ENCODE measurements at regions not wholly inside any gene's neighbourhood (a gene's known extent, or its start where the extent isn't known, plus 50 kb on each side); places are given as distances from the start of the nearest gene placed in this dataset.
A peak's percentile ranks its signal among the peaks of the same experiment; 100 is the strongest.

DNA sequence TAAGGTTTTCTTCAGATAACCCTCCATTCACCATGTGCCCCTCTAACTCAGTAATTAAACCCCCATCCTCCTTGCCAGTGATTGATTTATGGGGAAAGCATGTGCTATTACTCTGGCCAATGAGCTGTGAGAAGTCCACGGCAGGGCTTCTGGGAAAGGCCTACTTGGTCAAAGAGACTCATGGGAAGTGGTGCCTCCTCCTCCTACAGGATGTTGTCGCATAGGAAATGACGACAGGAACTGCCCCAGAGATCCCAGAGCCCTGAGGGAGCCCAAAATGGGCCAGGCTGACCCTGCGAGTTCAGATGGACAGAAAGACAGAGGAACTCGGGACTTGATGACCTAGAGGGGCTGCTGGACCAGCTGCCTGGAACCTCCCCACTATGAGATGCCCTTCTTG, 938.1 kb upstream of the TMEM132C start:
- no peak for DNase-seq (ENCODE audit: low read depth, low spot score)
- in situ Hi-C loops (cut with HindIII; ENCODE audit: low pct_unique_long_range_greater_than_20kb, low sequenced_read_pairs), result no loop called here

DNA sequence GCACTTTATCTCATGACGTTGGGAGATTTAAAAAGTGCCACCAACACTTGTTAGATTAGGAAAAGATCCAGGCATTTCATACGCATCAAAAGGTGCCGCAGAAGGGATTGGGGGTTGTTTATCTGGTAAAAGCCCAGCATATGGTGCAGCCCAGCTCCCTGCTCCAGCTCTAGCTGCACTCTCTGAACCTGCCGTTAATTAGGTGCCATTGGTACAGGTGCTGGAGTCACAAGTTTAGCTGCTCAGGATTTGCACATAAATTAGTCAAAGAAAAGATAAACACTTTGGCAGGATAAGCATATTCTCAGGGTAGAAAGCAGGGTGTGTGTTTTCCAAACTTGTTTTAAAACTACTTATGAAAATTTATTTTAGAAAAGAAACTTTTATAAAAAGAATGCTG, 932.6 kb upstream of the TMEM132C start:
- no peak for DNase-seq (ENCODE audit: low read depth, low spot score)
- in situ Hi-C loops (cut with HindIII; ENCODE audit: low pct_unique_long_range_greater_than_20kb, low sequenced_read_pairs), result no loop called here

DNA sequence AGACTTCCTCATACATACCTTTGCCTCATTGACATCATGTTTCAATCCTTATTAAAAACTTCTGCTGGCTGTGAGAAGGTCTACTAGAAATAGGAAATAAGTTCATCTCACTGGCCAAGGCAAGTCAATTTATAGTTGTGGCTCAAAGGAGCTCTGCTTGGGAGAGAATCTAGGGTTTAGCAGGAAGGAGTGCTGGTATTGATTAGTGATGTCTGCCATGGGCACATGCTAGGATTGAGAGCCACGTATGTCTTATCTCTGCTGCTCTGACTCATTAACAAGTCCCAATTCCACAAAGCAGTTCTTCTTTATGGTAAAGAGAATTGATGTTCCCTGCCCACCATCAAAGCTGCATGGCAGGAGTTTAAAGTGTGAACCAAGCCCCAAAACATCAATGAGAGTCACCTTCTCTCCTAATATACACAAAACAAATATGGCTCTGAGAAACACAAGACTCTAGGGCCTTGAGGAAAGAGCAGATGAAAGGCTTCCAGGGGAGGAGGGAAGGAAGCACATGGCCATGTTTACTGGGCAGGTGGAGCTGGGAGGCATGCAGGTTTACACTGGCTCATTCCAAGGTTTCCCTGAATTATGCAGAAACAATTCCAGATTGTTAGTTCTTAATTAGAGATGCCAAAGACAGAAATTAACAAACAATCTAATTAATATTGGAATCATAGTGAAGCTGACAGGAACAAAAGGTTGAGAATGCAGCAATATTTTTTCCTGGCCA, 931.9 kb upstream of the TMEM132C start:
- DNase-seq (ENCODE audit: low read depth, low spot score), result no peak
- in situ Hi-C loops (cut with HindIII; ENCODE audit: low pct_unique_long_range_greater_than_20kb, low sequenced_read_pairs), result no loop called here

DNA sequence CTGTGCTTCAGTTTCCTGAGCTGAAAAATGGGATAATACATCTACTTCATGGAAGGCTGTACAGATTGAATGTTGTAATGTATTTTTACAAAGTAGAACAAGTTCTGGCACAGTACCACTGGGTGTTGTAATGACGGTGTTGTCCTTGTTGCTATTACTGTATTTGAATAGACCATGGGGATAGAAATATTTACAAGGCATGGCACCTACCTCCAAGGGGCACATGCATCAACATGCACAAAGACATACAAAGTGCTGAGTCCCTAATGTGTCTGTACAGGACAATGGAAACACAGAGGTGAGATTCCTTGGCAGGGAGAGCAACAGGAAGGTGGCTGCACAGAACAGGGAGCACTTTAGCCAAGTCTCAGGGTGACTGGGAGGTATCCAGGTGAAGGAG, 930.6 kb upstream of the TMEM132C start:
- DNase-seq (ENCODE audit: low read depth, low spot score), result no peak
- in situ Hi-C loops (cut with HindIII; ENCODE audit: low pct_unique_long_range_greater_than_20kb, low sequenced_read_pairs), result no loop called here

DNA sequence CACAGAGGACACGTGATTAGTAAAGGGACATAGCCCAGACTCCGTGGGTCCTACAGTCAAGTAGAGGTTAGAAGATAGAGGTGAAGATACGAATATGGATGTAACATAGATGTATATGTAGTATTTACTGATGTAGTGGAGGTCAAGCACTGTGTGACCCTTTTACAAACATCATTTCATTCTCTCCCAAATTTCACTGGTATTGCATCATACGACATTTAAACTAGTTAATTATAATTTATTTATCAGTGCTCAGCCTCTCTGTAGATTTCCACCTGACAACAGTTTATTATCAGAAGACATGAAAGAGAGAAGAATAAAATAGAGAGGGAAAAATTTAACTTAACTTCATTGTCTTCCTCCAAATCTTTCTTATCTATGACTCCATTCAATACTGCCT, 927.9 kb upstream of the TMEM132C start:
- no peak for DNase-seq (ENCODE audit: low read depth, low spot score)
- in situ Hi-C loops (cut with HindIII; ENCODE audit: low pct_unique_long_range_greater_than_20kb, low sequenced_read_pairs), result no loop called here

DNA sequence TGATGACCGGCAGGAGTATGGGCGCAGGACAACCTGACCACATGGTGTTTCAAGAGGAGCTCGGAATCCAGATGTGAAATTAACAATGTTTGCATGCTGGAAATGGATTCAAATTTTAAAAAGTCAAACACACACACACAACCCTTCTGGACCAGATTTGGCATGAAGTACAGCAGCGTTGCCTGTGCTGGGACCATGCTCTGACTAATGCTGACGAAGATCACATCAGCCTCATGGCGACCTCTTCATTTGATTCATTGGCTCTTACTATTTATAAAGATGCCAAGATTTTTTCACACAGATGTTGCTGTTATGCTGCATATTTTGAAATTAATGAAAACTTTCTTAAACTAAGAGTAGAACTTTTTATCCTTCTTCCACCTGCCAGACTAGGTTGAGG, 926.6 kb upstream of the TMEM132C start:
- no peak for DNase-seq (ENCODE audit: low read depth, low spot score)
- in situ Hi-C loops (cut with HindIII; ENCODE audit: low pct_unique_long_range_greater_than_20kb, low sequenced_read_pairs), result no loop called here

DNA sequence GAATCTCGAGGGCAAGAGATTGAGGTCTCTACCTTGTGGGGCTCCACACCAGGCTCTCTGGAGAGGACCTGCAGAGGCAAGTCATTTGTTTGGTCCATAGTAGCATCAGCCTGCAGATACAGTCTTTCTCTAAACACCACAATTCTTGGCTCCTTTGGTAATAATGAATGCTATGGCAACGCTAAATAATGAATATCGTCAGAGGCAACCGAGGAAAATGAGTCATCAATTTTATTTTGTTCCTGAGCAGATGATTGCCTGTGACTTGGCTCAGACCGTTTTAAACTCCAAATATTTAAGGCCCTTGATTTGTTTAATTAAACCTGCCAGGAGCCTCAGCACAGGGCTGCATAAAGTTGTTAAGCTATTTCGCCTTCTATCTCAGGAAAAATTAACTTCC, 924.1 kb upstream of the TMEM132C start:
- in situ Hi-C loops (cut with HindIII; ENCODE audit: low pct_unique_long_range_greater_than_20kb, low sequenced_read_pairs), result no loop called here
- no peak for DNase-seq (ENCODE audit: low read depth, low spot score)

DNA sequence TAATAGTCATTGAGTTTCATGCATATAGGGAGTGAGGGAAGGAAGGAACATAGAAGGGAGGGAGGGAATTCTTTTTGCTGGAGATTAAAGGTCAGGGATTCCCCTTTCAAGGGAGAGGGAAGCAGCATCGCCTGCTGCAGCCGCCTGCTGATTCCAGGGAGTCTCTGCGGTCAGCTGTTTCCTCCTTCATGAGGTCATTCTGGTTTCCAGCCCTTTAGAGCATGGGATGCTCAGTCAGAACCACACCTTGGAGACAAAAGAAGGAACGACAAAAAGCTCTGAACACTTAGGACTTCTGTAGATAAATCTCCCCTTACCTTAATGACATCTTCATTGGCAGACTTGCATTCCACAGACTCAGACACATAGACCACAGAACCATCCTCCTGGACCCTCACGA, 923.0 kb upstream of the TMEM132C start:
- no peak for DNase-seq (ENCODE audit: low read depth, low spot score)
- in situ Hi-C loops (cut with HindIII; ENCODE audit: low pct_unique_long_range_greater_than_20kb, low sequenced_read_pairs), result no loop called here

DNA sequence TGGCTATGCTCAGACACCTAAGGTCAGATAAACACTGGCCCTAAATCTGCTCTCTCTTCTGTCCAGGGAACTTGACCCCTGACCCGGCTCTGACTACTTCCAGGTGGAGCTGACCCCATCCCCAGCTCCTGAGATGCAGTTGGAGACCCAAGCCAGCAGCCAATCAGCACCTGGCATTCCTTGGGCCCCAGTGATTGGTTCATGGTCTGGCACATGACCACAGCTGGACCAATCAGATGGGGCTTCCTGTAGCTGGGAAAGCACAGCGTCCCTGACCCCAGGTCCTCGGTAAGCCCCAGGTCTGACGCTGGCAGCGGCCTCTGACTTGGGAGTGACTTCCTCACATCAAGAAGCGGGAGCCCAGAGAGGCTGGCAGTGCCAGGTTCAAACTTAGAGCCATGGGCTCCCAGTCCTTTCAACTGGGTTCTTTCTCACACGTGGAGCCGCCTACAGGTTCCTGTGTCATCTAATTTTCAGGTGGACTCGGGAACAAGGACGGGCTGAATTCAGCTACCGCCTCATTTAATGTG, 915.4 kb upstream of the TMEM132C start:
- in situ Hi-C loops (cut with HindIII; ENCODE audit: low pct_unique_long_range_greater_than_20kb, low sequenced_read_pairs), result no loop called here
- DNase-seq (ENCODE audit: low read depth, low spot score), result peak; percentile 6

DNA sequence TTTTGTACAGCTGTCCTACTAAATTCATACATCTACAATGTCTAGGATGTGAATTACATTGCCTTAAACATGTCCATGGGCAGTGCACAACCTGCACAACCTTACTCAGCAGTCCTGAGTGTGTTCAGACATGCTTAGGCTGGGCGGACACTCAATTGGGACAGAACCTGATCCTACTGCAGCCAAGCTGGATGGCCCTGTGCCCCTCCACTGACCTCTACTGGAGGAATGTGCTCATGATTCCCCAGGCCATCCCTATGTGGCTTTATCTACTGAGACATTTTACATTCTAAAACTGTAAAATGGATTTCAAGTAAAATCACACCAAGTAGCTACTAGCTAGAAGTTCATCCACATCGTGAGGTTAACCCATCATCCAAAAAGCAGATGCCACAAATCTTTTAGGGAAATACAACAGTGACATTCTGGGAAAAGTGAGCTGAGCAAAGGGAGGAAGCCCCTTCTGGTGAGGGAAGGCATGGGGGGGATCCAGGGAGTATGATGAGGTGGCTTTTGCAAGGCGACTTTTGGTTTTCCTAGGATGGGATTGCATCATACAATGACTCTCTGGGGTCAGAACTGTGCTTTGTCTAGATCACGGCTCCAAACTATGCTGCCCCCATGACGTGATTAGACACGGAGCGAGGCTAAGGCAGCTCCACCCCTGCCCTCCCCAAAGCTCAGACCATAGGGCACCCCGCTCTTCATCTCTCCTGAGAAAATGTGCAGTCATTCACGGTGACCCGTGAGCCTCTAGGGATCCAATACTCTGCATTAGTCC, 911.7 kb upstream of the TMEM132C start:
- DNase-seq (ENCODE audit: low read depth, low spot score), result peak; percentile 54
- in situ Hi-C loops (cut with HindIII; ENCODE audit: low pct_unique_long_range_greater_than_20kb, low sequenced_read_pairs), result no loop called here

DNA sequence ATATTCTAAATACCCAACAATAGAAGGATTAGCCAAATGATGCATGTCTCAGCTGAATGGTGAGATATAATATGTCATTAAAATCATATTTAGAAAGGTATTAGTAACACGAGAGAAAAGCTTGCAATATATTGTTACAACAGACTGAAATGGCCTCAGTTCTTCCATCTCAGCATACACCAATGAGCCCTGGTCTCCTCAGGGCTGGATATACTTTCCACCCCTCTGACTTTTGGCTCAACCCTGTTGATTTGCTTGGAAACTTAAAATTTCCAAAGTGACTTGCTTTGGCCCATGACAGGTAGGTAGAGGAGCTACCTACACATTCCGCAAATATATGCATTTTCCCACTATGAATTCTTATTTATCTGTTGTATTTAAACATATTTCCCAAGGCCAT, 908.1 kb upstream of the TMEM132C start:
- DNase-seq (ENCODE audit: low read depth, low spot score), result no peak
- in situ Hi-C loops (cut with HindIII; ENCODE audit: low pct_unique_long_range_greater_than_20kb, low sequenced_read_pairs), result no loop called here

DNA sequence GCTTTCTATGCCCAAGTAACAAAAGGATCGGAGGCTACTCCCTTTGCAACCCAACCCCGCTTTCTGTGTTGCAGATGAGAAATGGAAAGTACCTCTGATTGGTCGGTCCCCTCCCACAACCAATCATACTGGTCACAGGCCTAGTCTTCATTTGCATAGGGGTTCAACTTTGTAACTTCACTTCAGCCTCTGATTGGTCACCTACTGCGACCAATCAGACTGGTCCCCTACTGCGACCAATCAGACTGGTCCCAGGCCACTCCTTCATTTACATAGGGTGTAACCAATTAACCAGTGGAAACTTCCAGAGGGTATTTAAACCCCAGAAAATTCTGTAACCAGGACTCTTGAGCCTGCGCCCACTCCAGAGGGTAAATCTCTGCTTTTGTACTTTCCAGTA, 906.4 kb upstream of the TMEM132C start:
- in situ Hi-C loops (cut with HindIII; ENCODE audit: low pct_unique_long_range_greater_than_20kb, low sequenced_read_pairs), result no loop called here
- DNase-seq (ENCODE audit: low read depth, low spot score), result peak; percentile 12

DNA sequence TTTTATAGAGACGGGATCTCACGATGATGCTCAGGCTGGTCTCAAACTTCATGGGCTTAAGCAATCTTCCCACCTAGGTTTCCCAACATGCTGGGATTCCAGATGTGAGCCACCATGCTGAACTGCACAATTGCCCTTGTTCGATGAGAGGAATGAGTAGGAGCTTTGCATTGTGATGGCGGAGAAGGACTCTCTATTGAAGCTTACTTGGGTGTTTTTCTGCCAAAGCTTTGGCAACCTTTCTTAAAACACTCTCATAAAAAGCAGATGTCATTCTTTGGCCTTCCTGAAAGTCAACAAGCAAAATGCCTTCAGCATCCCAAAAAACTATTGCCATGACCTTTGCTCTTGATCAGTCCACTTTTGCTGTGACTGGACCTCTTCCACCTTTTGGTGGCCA, 904.8 kb upstream of the TMEM132C start:
- in situ Hi-C loops (cut with HindIII; ENCODE audit: low pct_unique_long_range_greater_than_20kb, low sequenced_read_pairs), result no loop called here
- DNase-seq (ENCODE audit: low read depth, low spot score), result no peak

DNA sequence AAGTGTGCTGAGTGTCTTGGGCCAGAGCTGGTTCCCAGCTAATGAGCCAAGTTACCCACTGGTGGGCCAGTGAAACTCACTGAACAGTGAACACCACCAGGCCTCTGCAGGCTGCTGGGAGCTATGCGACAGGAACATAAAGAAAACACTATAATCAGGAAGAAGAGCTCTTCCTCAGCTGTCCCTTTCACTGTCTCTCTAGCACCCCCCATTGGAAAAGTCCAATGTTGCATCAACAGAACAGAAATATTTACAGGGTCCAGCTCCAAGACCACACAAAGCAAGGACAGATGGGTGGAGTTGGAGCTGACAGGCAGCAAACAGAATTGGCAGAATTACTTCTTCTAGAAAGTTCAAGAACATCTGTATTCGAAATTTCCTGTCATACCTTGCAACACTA, 903.6 kb upstream of the TMEM132C start:
- DNase-seq (ENCODE audit: low read depth, low spot score), result peak; percentile 50
- in situ Hi-C loops (cut with HindIII; ENCODE audit: low pct_unique_long_range_greater_than_20kb, low sequenced_read_pairs), result no loop called here

DNA sequence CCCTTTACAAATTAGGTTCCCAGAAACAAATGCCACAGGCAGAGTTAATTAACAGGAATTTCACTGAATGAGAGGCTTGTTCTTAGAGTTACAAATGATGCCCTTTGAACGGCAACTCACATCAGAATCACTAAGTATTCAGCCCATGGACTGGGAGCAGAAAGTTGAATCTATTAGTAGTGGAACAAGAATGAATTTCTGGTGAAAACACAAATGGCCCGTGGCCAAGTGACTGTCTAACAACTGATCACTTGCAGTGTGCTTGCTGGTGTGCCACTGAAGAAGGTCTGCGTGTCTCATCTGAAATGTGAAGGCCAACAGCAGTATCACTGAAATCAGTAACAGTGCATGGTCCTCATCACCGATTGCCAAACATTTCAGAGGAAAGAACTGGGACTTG, 893.4 kb upstream of the TMEM132C start:
- DNase-seq (ENCODE audit: low read depth, low spot score), result no peak
- in situ Hi-C loops (cut with HindIII; ENCODE audit: low pct_unique_long_range_greater_than_20kb, low sequenced_read_pairs), result no loop called here

DNA sequence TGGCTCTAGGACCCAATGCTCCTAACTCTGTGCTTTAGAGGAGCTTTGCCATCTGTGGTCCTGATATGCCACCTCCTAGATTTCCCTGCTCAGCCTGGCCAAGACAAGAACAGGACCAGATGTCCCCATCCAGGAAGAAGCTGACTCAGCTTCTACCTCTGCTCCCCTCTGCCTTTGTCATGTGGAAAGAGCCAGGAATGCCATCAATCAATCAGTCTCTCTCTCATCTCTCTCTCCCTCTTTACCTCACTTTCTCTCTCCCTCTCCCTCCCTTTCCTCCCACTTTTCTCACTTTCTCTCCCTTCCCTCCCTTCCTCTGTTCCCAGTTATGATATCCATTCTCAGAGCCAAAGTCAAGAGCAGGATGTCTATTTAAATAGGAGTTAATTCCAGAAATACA, 892.5 kb upstream of the TMEM132C start:
- in situ Hi-C loops (cut with HindIII; ENCODE audit: low pct_unique_long_range_greater_than_20kb, low sequenced_read_pairs), result no loop called here
- DNase-seq (ENCODE audit: low read depth, low spot score), result no peak

DNA sequence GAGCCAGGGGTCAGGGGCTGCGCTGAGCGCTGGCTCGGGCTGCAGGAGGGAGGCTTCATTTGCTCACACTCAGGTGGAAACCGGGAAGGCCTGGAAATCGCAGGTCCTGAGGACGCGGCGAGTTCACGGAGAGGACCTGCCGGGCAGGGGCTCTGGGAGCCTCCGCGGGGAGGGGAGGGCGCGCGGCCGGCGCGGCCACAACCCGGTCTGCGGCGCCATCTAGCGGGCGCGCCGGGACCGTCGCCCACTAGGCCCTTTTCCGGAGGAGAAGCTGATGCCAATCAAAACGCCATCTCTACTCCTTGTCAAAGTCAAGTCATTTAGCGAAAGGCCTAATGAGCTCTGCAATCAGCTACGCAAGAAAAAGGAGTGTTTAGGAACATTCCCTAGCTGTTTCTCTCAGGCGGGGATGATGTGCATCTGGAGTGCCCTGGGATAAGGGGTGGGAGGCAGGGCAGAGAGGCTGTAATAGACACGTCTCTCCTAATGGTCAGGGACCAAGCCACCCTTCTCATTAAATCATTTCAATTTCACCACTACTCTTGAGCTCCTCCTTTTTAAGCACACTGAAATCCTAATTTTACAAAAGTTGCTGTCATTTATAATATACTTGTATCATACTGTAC, 885.8 kb upstream of the TMEM132C start:
- peak; percentile 47 for DNase-seq (ENCODE audit: low read depth, low spot score)

DNA sequence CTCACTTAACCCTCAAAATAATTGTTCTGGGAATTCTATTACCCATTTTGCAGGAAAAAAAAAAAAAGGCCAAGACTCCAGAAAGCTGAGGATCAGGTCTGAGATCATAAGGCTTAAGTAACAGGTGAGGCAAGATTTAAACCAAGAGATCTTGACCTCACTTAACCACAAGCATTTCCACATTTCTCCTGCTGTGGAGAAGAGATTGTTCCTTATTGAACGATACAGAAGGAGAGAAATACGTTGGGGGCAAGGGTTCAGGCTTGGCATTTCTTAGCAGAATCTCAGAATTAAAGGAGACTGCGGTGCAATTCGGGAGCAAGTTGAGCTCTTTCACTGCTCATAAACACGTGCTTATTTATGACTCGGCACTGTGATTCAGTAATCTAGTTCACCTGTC, 885.3 kb upstream of the TMEM132C start:
- in situ Hi-C loops (cut with HindIII; ENCODE audit: low pct_unique_long_range_greater_than_20kb, low sequenced_read_pairs), result no loop called here

More for the DNA sequence above, 885.8 kb upstream of the TMEM132C start:
- in situ Hi-C loops (cut with HindIII; ENCODE audit: low pct_unique_long_range_greater_than_20kb, low sequenced_read_pairs), result no loop called here

DNA sequence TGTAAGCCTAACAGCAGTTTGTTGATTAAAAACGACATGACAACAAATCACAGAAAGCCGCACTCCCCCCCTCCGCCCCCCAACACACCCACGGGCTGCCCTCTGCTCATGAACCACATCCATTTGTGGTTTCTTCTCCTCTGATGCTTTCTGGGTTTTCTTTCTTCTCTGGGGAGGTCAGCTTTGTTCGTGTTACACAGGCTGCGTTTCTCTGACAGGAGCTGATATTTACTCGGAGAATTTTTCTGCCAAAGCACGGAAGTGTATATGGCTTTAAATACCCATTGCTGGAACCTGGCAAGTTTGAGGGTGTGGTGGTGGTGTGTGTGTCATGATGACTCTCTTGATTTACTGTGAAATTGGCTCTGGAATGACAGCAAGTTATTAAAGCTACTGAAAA, 883.7 kb upstream of the TMEM132C start:
- in situ Hi-C loops (cut with HindIII; ENCODE audit: low pct_unique_long_range_greater_than_20kb, low sequenced_read_pairs), result no loop called here
- DNase-seq (ENCODE audit: low read depth, low spot score), result peak; percentile 55

More for the DNA sequence above, 885.3 kb upstream of the TMEM132C start:
- DNase-seq (ENCODE audit: low read depth, low spot score), result no peak

Data from SK-MEL-5 (cell line).